ENCODE measurements at regions not wholly inside any gene's neighbourhood (a gene's known extent, or its start where the extent isn't known, plus 50 kb on each side); places are given as distances from the start of the nearest gene placed in this dataset.

DNA sequence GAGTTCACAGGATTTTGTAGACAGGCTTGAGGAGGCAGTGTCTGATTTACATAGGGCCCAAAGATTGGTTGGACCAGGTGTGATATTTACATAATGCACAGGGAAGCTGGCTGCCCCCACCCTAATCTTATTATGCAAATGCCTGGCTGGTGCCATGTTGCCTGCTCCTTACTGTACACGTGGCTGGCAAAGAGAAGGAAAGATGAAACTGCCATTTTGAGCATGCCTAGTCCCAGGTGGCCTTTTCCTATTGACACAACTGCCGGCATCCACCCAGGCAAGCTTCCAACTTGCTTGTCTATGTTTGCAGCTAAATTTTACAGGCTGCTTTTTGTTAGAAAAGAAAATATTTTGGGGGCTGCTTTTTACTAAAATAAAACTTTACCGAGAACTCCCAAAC is 174.6 kb downstream of the LMBRD1 start:
- Histone ChIP-seq H2BK120ac (replicated peaks; ENCODE audit: low read depth, low read length) (no peak overlapping the region), H2AK5ac (ENCODE audit: low read depth, low read length) (no peak overlapping the region), H2BK20ac (ENCODE audit: low read length) (no peak overlapping the region), H3K9me3 (ENCODE audit: insufficient read depth in 2 of 2, low read depth in 1 of 2, low read length in 1 of 2) (no peaks in the 10 kb centered on the region), H3K9ac (replicated peaks in 1 of 4; ENCODE audit: extremely low read depth in 1 of 4, low read depth in 3 of 4, low read length in 3 of 4) (no peak overlapping the region), H2BK12ac (ENCODE audit: low read depth, low read length) (no peak overlapping the region), H4K8ac (ENCODE audit: extremely low read depth, insufficient read depth, low read length) (no peak overlapping the region), H3K23ac (ENCODE audit: insufficient read length) (no peak overlapping the region), H3K18ac (ENCODE audit: extremely low read depth, low read length) (no peak overlapping the region), H3K23me2 (ENCODE audit: low read depth, low read length) (no peaks in the 10 kb centered on the region), H3K27ac (ENCODE audit: low read depth, low read length) (no peak overlapping the region), H3K79me2 (ENCODE audit: control insufficient read depth in 1 of 2, insufficient read depth in 2 of 2, low read length in 2 of 2) (no peaks in the 10 kb centered on the region), H4K20me1 (replicated peaks in 1 of 2; ENCODE audit: control insufficient read depth in 1 of 2, insufficient read depth in 2 of 2, low read length in 2 of 2) (no peaks in the 10 kb centered on the region), H3K79me1 (ENCODE audit: low read depth, low read length) (no peaks in the 10 kb centered on the region), H3K27me3 (replicated peaks in 1 of 4; ENCODE audit: control insufficient read depth in 3 of 4, extremely low read depth in 1 of 4, insufficient read depth in 3 of 4, low read length in 3 of 4) (no peaks in the 10 kb centered on the region), H2BK15ac (ENCODE audit: low read length) (no peak overlapping the region), H3K4me1 (replicated peaks in 1 of 4; ENCODE audit: control insufficient read depth in 3 of 4, insufficient read depth in 4 of 4, low read length in 3 of 4) (peaks cover 0 to 4% (median 0%) of the 10 kb centered on the region in 4 experiments; a peak in 3 of 7 replicates), H3K36me3 (ENCODE audit: control insufficient read depth in 2 of 4, insufficient read depth in 4 of 4, low read length in 3 of 4) (no peaks in the 10 kb centered on the region), H4K91ac (replicated peaks; ENCODE audit: insufficient read length, low read length) (no peak overlapping the region), H3K4me2 (ENCODE audit: insufficient read depth in 1 of 2, low read depth in 2 of 2, low read length in 2 of 2) (no peak overlapping the region), H3K14ac (ENCODE audit: insufficient read length) (no peak overlapping the region), H3K4me3 (ENCODE audit: extremely low read depth in 1 of 4, insufficient read depth in 2 of 4, low read depth in 3 of 4, low read length in 4 of 4) (no peak overlapping the region), H2BK5ac (ENCODE audit: low read depth, low read length) (no peak overlapping the region), H3K4ac (replicated peaks; ENCODE audit: insufficient read length, low read depth, low read length) (no peak overlapping the region), H3K56ac (replicated peaks; ENCODE audit: insufficient read length, low read depth, low read length) (no peak overlapping the region), H4K5ac (ENCODE audit: insufficient read length, low read depth, low read length) (no peak overlapping the region), H2AFZ (ENCODE audit: low read length) (peak overlapping the region; percentile 8; the same call in 1 of the 2 replicates)
- POLR2A ChIA-PET (ENCODE audit: partially characterized antibody), result no interaction called here
- FAIRE-seq, result no peak
- no peak for DNase-seq (ENCODE audit: low read depth in 1 of 2, low spot score in 2 of 2)
- WGBS, 2 experiments (ENCODE audit: extremely low coverage in 1 of 2, insufficient coverage in 1 of 2, insufficient read length in 1 of 2, insufficient replicate concordance in 2 of 2, low coverage in 1 of 2, low lambda C conversion rate in 2 of 2, missing lambda C conversion rate in 1 of 2), result 87% methylated on average over 3 of the region's 3 CpGs; no CpG with 5 or more reads in 1 of the 2 experiments
- CTCF ChIA-PET (ENCODE audit: partially characterized antibody), result interaction anchor here (1.0 to 1.2 kb wide), 4 partner anchors 18 to 498 kb away, joined by 3 to 4 read pairs (median 3); no protein-coding TSS in a partner anchor
- TF ChIP-seq RNF2 (IDR thresholded peaks at IDR 0.05; ENCODE audit: borderline replicate concordance, low read depth, low read length, missing control alignments, poor library complexity, severe bottlenecking), result no peak
